GM18861 (cell line): ENCODE measurements at regions not wholly inside any gene's neighbourhood (a gene's known extent, or its start where the extent isn't known, plus 50 kb on each side); places are given as distances from the start of the nearest gene placed in this dataset.

Experiments
- ATAC-seq: cut with Tn5 transposase; IDR thresholded peaks from one replicate; pipeline ENCODE4 v1.9.1; 2021; ENCODE audit not compliant: unreplicated experiment

- ATAC-seq = no peak
Measured at GRCh38 chr1:218633238-218633988, 288.3 kb downstream of the TGFB2 start.

GRCh38 chr1:218634212-218634611, 289.1 kb downstream of the TGFB2 start:
- ATAC-seq = no peak

GRCh38 chr1:218636548-218636947, 291.4 kb downstream of the TGFB2 start:
- no peak for ATAC-seq

- ATAC-seq = no peak
Measured at GRCh38 chr1:218640173-218640572, 295.0 kb downstream of the TGFB2 start.

- no peak for ATAC-seq
Measured at GRCh38 chr1:218642033-218642948, 297.2 kb downstream of the TGFB2 start.

DNA sequence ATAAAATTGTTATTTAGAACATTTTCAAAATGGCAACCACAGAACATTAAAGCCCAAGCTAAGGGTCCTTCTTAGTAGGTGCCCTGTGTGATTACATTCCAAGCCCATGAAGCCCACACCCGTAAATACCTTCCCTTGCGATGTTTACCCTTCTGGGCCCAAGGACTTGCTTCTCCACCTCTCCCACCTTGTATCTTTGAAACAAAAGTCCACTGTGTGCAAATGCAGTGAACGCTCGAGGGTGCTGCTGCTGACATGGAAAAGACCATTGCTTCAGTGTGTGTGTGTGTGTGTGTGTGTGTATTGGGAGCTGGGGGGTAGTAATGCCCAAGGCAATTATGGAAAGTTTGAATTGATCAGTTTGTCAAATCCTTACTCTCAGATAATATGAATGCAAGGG, 298.1 kb downstream of the TGFB2 start:
- ATAC-seq = no peak

- no peak for ATAC-seq
Measured at GRCh38 chr1:218643926-218644325, 298.8 kb downstream of the TGFB2 start.

- no peak for ATAC-seq
Measured at GRCh38 chr1:218646288-218646687, 301.2 kb downstream of the TGFB2 start.

DNA sequence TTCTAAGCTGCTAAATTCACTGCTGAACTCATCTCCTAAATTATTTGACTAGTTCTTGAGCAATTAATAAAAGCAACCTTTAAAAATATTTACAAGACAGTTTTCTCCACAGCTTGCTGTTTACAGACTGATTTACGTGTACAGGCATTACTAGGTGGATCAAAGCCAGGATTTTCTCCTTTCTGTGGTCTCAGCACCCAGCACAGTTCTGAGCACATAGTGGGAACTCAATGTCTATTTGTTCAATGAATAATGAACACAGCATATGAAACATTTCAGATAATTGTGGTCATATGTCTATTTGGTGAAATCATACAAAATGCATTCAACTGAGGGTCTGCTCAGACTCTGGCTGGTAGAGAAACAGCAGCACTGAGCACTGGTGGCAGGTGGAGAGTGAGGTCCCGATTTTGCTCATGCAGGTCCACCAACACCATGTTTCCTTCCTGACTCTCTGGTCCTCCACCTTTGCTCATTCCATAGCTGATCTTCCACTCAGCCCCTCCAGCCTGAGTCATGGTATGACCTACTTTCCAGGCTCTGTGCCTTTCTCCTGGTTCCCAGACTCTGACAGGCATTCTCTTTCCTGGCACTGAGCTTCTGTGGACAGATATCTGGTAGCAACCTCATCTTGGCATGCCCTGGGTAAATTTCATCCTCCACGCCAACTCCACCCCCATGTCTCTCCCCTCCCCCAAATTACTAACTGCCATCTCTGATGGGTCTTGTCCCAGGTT, 311.3 kb downstream of the TGFB2 start:
- ATAC-seq = no peak

- ATAC-seq = no peak
Measured at GRCh38 chr1:218658269-218658668, 313.1 kb downstream of the TGFB2 start.

DNA sequence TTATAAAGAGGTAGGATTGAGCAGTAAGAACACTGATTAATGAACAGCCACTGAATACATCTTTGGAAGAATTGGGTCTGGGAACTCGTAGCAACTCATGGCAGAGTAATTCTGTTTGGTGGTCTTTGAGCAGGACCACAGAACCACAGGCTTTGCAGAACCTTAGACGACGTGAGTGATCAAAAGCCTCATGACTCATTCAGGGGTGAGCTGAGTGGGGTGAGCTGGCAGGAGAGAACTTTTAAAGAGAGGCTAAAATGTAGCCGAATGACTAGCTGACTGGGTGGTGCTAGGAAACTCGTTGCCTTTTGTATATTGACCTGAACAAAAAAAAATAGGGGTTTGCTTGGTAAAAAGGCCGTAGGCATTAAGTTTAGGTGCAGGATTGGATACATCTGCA, 313.8 kb downstream of the TGFB2 start:
- no peak for ATAC-seq

DNA sequence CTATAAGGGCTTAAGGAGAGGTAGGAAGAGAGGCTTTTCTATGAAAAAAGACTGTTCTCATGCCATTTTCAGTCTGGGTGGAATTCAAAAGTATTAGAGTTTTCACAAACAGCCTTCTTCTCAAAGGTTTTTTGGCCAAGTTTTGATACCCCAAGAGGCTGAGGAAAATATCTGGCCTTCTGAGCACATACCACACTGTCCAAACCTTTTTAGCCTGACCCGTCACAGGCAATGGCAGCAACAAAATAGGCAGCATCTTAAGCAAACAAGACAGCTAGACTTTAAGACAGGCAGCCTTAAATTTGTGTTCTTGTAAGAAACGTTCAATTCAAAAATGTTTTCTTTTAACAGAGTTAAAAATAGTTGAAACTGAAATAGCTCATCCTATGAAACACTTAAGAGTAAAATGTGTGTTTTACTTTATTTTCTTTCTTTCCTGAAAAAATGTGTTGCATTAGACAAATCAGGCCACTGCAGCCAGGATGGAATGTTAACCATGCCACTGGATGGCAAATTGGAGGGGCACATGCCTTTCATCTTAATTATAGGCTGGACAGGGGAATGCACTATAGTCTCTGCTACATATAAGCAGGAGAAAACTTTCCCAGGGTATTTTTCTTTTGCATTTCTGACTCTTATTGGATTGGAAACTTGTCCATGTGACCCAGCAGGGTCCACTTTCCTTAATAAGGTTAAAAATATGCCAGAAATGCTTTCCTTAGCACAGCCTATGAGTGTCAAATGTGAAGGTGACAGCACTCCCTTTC, 315.0 kb downstream of the TGFB2 start:
- no peak for ATAC-seq

GRCh38 chr1:218660678-218661053, 315.5 kb downstream of the TGFB2 start:
- no peak for ATAC-seq

DNA sequence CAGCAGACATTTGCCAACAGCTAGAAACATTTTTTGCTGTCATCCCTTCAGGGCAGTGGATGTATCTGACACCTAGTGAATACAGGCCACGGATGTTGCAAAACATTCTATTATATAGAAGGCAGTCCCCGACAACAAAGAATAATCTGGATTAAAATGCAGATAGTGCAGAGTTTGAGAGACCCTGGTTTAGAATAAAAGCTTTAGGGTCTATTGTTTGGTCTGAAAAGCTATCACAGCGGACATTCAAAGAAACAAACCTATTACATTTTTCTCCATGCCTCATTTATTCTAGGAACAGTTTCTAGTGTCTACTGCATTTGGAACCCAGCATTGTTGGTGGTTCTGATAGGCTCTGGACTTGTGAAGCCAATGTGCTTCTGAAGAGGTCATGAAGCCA, 316.3 kb downstream of the TGFB2 start:
- ATAC-seq = no peak

- ATAC-seq = no peak
Measured at GRCh38 chr1:218664385-218665170, 319.4 kb downstream of the TGFB2 start.

DNA sequence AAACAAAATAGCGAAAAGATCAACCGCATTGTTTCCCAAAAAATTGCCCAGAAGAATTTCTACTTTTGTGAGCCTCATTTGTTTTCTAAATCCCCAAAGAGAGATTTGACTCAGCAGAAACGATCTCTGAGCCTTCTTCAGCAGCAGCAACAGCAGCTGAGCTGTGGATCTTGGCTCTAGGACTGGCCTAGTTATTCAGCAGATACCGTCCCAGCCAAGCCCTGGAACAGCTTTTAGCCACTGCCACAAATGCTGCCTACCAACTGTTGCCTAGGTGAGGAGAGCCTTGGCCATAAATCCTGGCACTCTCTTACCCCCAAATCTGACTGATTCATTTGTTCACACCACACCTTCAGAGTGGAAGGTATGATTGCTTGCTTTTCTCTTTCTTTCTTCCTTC, 320.1 kb downstream of the TGFB2 start:
- ATAC-seq = no peak

DNA sequence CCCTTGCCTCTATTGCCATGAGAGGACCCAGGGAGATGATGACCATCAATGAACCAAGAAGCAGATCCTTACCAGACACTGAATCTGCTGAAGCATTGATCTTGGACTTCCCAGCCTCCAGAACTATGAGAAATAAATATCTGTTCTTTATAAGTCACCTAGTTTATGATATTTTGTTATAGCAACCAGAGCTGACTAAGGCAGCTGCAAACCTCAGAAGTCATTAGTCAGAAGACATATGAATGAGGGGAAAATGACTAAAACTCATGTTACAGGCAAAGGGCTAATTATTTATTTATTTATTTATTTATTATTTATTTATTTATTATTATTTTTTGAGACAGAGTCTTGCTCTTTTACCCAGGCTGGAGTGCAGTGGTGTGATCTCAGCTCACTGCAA, 321.1 kb downstream of the TGFB2 start:
- no peak for ATAC-seq

DNA sequence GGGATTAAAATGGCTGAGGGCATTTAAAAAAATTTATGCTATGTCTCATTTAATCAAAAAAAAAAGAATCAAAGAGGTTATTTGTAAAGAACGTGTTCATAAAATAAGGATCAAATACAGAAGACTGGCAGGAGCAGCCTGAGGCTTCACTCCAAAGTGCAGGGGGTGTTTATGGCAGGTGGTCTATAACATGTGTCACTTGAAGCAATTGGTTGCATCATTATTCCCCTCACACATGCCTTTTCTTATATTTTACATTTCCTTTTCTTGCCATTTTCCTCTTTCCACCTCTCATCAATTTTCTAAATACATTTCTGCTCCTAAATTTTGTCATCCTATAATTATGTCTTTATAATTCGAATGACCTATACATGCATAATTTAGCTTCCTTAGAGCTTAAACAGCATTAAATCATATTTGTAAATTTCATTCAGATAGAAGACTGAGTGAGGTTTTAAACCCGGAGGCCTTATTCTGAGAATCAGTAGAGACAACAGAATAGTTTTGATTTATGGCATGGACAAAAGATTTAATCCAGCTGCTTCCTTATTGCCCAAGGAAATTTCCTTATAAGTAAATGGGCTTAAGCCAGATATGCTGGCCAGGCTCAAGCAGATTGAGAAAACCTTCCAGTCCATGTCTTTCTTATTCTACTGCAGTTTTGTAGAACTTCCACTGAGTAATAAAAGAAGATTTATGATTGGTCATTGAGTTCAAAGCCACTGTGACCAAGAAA, 322.8 kb downstream of the TGFB2 start:
- no peak for ATAC-seq

DNA sequence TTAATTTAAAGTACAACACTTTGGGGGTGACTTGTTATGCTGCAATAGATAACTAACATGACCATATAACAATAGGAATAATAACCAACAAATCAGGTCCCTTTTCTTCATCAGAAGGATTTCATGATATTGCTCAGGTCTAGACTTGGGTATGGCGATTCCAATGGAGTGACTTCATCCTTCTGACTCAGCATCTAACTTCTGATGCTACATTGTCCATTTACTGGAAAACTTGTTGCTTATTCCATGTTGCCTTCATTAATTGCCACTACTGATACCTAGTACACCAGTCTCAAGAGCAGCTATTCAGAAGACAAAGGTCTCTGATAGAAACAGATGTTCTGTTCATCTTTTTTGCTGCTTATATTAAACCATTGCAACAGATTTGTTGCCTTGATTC, 324.3 kb downstream of the TGFB2 start:
- no peak for ATAC-seq
